Transverse colon (tissue), 3 donors: ENCODE measurements at regions not wholly inside any gene's neighbourhood (a gene's known extent, or its start where the extent isn't known, plus 50 kb on each side); places are given as distances from the start of the nearest gene placed in this dataset.

Source experiments
- POLR2A ChIP-seq: fragments of 450-650 bp; IDR thresholded peaks from one replicate; pipeline ENCODE4 v1.6.1; 2016; ENCODE audit warnings: antibody characterized with exemption, mild to moderate bottlenecking, moderate library complexity
- POLR2AphosphoS5 ChIP-seq, 3 donors: sonication (generic); formaldehyde crosslinking; IDR thresholded peaks; one replicate each; pipeline ENCODE4 v1.6.1; 2016; ENCODE audit warnings: antibody characterized with exemption in 3 of 3

GRCh38 chr12:47438175-47438574, 267.7 kb downstream of the RPAP3 start:
- no peak for TF ChIP-seq POLR2AphosphoS5 (IDR thresholded peaks at IDR 0.05)
- no peak for TF ChIP-seq POLR2A
